ENCODE measurements at regions not wholly inside any gene's neighbourhood (a gene's known extent, or its start where the extent isn't known, plus 50 kb on each side); places are given as distances from the start of the nearest gene placed in this dataset.

DNA sequence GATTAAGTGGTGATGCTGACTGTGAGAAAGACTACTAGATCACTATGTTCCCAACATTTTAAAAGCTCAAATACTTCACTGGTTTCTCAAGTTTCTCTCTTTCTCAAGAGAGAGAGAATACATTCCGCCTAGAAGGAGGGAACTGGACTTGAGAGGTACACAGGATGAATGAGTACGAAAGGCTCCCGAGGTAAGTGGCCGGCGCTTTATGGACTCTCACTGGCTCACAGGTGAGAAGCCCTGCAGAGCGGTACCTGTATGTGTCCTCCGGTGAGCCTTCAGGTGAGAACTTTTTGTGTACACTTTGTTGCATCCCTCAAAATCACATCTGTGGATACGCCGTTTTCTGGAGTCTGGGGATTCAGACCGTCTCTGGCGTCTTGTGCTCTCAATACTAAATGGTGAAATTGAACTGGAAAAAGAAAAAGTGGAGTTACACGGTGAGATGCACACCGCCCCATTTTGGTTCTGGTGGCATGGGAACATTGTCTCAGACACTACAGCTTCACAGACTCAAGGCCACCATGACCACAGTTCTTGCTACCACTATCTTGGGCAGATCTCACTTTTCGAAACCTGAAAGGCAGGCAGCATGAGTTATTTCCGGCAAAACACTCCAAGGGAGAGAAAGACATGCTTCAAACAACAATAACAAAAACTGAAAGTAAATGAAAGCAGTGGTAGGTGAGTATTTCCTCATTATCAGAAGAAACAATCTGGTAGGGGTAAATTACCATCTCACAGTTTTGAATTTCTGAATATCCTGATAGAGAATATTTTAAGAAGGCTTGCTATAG lies 418.9 kb downstream of the KLF12 start:
- TF ChIP-seq SIN3A (IDR thresholded peaks at IDR 0.05; ENCODE audit: low read depth) = no peak
- TF ChIP-seq, protein P1, sequence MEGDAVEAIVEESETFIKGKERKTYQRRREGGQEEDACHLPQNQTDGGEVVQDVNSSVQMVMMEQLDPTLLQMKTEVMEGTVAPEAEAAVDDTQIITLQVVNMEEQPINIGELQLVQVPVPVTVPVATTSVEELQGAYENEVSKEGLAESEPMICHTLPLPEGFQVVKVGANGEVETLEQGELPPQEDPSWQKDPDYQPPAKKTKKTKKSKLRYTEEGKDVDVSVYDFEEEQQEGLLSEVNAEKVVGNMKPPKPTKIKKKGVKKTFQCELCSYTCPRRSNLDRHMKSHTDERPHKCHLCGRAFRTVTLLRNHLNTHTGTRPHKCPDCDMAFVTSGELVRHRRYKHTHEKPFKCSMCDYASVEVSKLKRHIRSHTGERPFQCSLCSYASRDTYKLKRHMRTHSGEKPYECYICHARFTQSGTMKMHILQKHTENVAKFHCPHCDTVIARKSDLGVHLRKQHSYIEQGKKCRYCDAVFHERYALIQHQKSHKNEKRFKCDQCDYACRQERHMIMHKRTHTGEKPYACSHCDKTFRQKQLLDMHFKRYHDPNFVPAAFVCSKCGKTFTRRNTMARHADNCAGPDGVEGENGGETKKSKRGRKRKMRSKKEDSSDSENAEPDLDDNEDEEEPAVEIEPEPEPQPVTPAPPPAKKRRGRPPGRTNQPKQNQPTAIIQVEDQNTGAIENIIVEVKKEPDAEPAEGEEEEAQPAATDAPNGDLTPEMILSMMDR (IDR thresholded peaks at IDR 0.05 in 2 of 3, conservative IDR thresholded peaks at IDR 0.05 in 1 of 3; ENCODE audit: borderline replicate concordance in 1 of 3, insufficient read depth in 1 of 3, low read depth in 2 of 3, low read length in 2 of 3) = no peak
- TF ChIP-seq POLR2AphosphoS5 (IDR thresholded peaks at IDR 0.05; ENCODE audit: low read depth, low read length) = no peak
- TF ChIP-seq EZH2 (IDR thresholded peaks at IDR 0.05) = no peak
- TF ChIP-seq, protein P2, sequence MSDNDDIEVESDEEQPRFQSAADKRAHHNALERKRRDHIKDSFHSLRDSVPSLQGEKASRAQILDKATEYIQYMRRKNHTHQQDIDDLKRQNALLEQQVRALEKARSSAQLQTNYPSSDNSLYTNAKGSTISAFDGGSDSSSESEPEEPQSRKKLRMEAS (IDR thresholded peaks at IDR 0.05) = no peak
- no peak for TF ChIP-seq CEBPB (IDR thresholded peaks at IDR 0.05; ENCODE audit: low read depth)
- no peak for TF ChIP-seq TCF7L2 (IDR thresholded peaks at IDR 0.05; ENCODE audit: borderline replicate concordance, extremely low read depth, insufficient read depth, insufficient read length)
- TF ChIP-seq, protein P3, sequence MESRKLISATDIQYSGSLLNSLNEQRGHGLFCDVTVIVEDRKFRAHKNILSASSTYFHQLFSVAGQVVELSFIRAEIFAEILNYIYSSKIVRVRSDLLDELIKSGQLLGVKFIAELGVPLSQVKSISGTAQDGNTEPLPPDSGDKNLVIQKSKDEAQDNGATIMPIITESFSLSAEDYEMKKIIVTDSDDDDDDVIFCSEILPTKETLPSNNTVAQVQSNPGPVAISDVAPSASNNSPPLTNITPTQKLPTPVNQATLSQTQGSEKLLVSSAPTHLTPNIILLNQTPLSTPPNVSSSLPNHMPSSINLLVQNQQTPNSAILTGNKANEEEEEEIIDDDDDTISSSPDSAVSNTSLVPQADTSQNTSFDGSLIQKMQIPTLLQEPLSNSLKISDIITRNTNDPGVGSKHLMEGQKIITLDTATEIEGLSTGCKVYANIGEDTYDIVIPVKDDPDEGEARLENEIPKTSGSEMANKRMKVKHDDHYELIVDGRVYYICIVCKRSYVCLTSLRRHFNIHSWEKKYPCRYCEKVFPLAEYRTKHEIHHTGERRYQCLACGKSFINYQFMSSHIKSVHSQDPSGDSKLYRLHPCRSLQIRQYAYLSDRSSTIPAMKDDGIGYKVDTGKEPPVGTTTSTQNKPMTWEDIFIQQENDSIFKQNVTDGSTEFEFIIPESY (IDR thresholded peaks at IDR 0.05; ENCODE audit: extremely low read depth, insufficient replicate concordance, low read length) = no peak
- no peak for TF ChIP-seq POLR2A (IDR thresholded peaks at IDR 0.05; ENCODE audit: borderline replicate concordance, extremely low read depth, insufficient read depth, insufficient read length)
- no peak for TF ChIP-seq FOSL1 (IDR thresholded peaks at IDR 0.05; ENCODE audit: low read depth)
- TF ChIP-seq, protein P4, sequence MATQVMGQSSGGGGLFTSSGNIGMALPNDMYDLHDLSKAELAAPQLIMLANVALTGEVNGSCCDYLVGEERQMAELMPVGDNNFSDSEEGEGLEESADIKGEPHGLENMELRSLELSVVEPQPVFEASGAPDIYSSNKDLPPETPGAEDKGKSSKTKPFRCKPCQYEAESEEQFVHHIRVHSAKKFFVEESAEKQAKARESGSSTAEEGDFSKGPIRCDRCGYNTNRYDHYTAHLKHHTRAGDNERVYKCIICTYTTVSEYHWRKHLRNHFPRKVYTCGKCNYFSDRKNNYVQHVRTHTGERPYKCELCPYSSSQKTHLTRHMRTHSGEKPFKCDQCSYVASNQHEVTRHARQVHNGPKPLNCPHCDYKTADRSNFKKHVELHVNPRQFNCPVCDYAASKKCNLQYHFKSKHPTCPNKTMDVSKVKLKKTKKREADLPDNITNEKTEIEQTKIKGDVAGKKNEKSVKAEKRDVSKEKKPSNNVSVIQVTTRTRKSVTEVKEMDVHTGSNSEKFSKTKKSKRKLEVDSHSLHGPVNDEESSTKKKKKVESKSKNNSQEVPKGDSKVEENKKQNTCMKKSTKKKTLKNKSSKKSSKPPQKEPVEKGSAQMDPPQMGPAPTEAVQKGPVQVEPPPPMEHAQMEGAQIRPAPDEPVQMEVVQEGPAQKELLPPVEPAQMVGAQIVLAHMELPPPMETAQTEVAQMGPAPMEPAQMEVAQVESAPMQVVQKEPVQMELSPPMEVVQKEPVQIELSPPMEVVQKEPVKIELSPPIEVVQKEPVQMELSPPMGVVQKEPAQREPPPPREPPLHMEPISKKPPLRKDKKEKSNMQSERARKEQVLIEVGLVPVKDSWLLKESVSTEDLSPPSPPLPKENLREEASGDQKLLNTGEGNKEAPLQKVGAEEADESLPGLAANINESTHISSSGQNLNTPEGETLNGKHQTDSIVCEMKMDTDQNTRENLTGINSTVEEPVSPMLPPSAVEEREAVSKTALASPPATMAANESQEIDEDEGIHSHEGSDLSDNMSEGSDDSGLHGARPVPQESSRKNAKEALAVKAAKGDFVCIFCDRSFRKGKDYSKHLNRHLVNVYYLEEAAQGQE (IDR thresholded peaks at IDR 0.05; ENCODE audit: low read depth) = no peak

Measured in HCT116 (cell line).